ENCODE measurements at regions not wholly inside any gene's neighbourhood (a gene's known extent, or its start where the extent isn't known, plus 50 kb on each side); places are given as distances from the start of the nearest gene placed in this dataset.

- 68 to 81% methylated on average over 7 of the region's 7 CpGs for WGBS, 2 donors
- Histone ChIP-seq H3K27me3 (no peaks in the 10 kb centered on the region), H3K36me3 (no peaks in the 10 kb centered on the region), H3K4me1 (no peaks in the 10 kb centered on the region), H3K9me3 (no peaks in the 10 kb centered on the region), H3K27ac (no peak overlapping the region), H3K4me3 (no peak overlapping the region)
- no peak for DNase-seq
- intact Hi-C loops (cut with DNase I): no loop called here
- no peak for TF ChIP-seq POLR2A (IDR thresholded peaks at IDR 0.05)
- TF ChIP-seq POLR2AphosphoS5 (IDR thresholded peaks at IDR 0.05): no peak
- no peak for TF ChIP-seq CTCF (IDR thresholded peaks at IDR 0.05)
- TF ChIP-seq EP300 (IDR thresholded peaks at IDR 0.05): no peak
Measured at GRCh38 chr4:106471151-106471550, 102.6 kb upstream of the GIMD1 start.

- Histone ChIP-seq H3K9me3 (no peaks in the 10 kb centered on the region), H3K27ac (no peak overlapping the region), H3K27me3 (no peaks in the 10 kb centered on the region), H3K4me1 (no peaks in the 10 kb centered on the region), H3K36me3 (no peaks in the 10 kb centered on the region), H3K4me3 (no peak overlapping the region)
- DNase-seq: no peak
- TF ChIP-seq EP300 (IDR thresholded peaks at IDR 0.05) (no peak), POLR2A (IDR thresholded peaks at IDR 0.05) (no peak), CTCF (IDR thresholded peaks at IDR 0.05) (no peak), POLR2AphosphoS5 (IDR thresholded peaks at IDR 0.05) (no peak)
- WGBS, 2 donors: 56 to 63% methylated on average over 2 of the region's 2 CpGs
- intact Hi-C loops (cut with DNase I): no loop called here
Measured at GRCh38 chr4:106463622-106464021, 95.0 kb upstream of the GIMD1 start.

- TF ChIP-seq POLR2AphosphoS5 (IDR thresholded peaks at IDR 0.05): no peak
- no peak for TF ChIP-seq POLR2A (IDR thresholded peaks at IDR 0.05)
- no peak for TF ChIP-seq CTCF (IDR thresholded peaks at IDR 0.05)
- no peak for TF ChIP-seq EP300 (IDR thresholded peaks at IDR 0.05)
- Histone ChIP-seq H3K4me1 (peaks cover 0 to 6% (median 0%) of the 10 kb centered on the region in 4 donors), H3K36me3 (no peaks in the 10 kb centered on the region), H3K4me3 (no peak overlapping the region), H3K27ac (no peak overlapping the region), H3K27me3 (no peaks in the 10 kb centered on the region), H3K9me3 (no peaks in the 10 kb centered on the region)
- DNase-seq: no peak
- 74 to 84% methylated on average over 2 of the region's 2 CpGs for WGBS, 2 donors
- intact Hi-C loops (cut with DNase I): no loop called here
Measured at GRCh38 chr4:106454581-106454980, 86.0 kb upstream of the GIMD1 start.

GRCh38 chr4:106454021-106454420 is 85.4 kb upstream of the GIMD1 start:
- Histone ChIP-seq H3K4me3 (no peak overlapping the region), H3K36me3 (no peaks in the 10 kb centered on the region), H3K9me3 (no peaks in the 10 kb centered on the region), H3K27ac (no peak overlapping the region), H3K4me1 (peaks cover 0 to 6% (median 0%) of the 10 kb centered on the region in 4 donors), H3K27me3 (no peaks in the 10 kb centered on the region)
- intact Hi-C loops (cut with DNase I): no loop called here
- DNase-seq: no peak
- TF ChIP-seq POLR2AphosphoS5 (IDR thresholded peaks at IDR 0.05) (no peak), EP300 (IDR thresholded peaks at IDR 0.05) (no peak), POLR2A (IDR thresholded peaks at IDR 0.05) (no peak), CTCF (IDR thresholded peaks at IDR 0.05) (no peak)
- 59 to 65% methylated on average over 2 of the region's 2 CpGs for WGBS, 2 donors

- Histone ChIP-seq H3K27me3 (no peaks in the 10 kb centered on the region), H3K9me3 (no peaks in the 10 kb centered on the region), H3K4me3 (no peak overlapping the region), H3K36me3 (no peaks in the 10 kb centered on the region), H3K4me1 (peaks cover 0 to 6% (median 0%) of the 10 kb centered on the region in 4 donors), H3K27ac (no peak overlapping the region)
- intact Hi-C loops (cut with DNase I): no loop called here
- WGBS, 2 donors: 80 to 83% methylated on average over 1 of the region's 1 CpG
- no peak for DNase-seq
- TF ChIP-seq POLR2AphosphoS5 (IDR thresholded peaks at IDR 0.05): no peak
- no peak for TF ChIP-seq EP300 (IDR thresholded peaks at IDR 0.05)
- no peak for TF ChIP-seq CTCF (IDR thresholded peaks at IDR 0.05)
- TF ChIP-seq POLR2A (IDR thresholded peaks at IDR 0.05): no peak
Measured at GRCh38 chr4:106451091-106451490, 82.5 kb upstream of the GIMD1 start.

Measured in sigmoid colon (tissue), 6 donors.